GM23248 (cell line): ENCODE measurements at regions not wholly inside any gene's neighbourhood (a gene's known extent, or its start where the extent isn't known, plus 50 kb on each side); places are given as distances from the start of the nearest gene placed in this dataset.

Experiments used
- EZH2 ChIP-seq: fragments of 200-600 bp; sonication (generic); IDR thresholded peaks from 2 replicates; pipeline ENCODE4 v1.6.1; 2018; ENCODE audit warnings: antibody characterized with exemption, mild to moderate bottlenecking; ENCODE audit not compliant: insufficient read depth, poor library complexity, severe bottlenecking
- EZH2phosphoT487 ChIP-seq: fragments of 200-600 bp; sonication (generic); IDR thresholded peaks from 2 replicates; pipeline ENCODE4 v1.6.1; 2018; ENCODE audit warnings: antibody characterized with exemption, moderate library complexity, mild to moderate bottlenecking, low read depth; ENCODE audit not compliant: insufficient read depth

- TF ChIP-seq EZH2: no peak
- TF ChIP-seq EZH2phosphoT487: no peak
These were observed 292.0 kb downstream of the MAP2K4 start for GRCh38 chr17:12312692-12313091.
